GM12865 (cell line): ENCODE measurements at regions not wholly inside any gene's neighbourhood (a gene's known extent, or its start where the extent isn't known, plus 50 kb on each side); places are given as distances from the start of the nearest gene placed in this dataset.
A peak's percentile ranks its signal among the peaks of the same experiment; 100 is the strongest.

Experiments
- DNase-seq: peaks from one replicate; pipeline ENCODE4 v3.0.0; 2010; ENCODE audit warnings: low read depth
- H3K4me3 ChIP-seq: 2 replicates; pipeline ENCODE4 v1.5.1; 2011; ENCODE audit warnings: mild to moderate bottlenecking, low read depth, low read length, control low read depth
- CTCF ChIP-seq: IDR thresholded peaks from 2 replicates; pipeline ENCODE4 v1.5.1; 2011; ENCODE audit warnings: low read length, control low read depth, low read depth, inconsistent platforms; ENCODE audit not compliant: insufficient read depth; ENCODE audit errors: missing control alignments

- DNase-seq: peak; percentile 60
- no peak overlapping the region for H3K4me3 ChIP-seq
- TF ChIP-seq CTCF: peak; percentile 59
These were observed 166.4 kb downstream of the TLE1 start for GRCh38 chr9:81522716-81523551.

DNA sequence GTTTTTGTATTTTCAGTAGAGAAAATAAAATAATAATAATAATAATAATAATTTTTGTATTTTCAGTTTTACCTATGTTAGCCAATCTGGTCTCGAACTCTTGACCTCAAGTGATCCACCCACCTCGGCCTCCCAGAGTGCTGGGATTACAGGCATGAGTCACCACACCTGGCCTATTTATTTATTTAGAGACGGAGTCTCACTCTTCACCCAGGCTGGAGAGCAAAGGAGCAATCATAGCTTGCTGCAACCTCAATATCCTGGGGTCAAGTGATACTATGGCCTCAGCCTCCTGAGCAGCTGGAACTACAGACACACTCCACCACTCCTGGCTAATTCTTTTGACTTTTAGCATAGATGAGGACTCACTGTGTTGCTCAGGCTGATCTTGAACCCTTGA, 167.5 kb downstream of the TLE1 start:
- no peak for DNase-seq
- H3K4me3 ChIP-seq: no peak overlapping the region
- TF ChIP-seq CTCF: no peak

GRCh38 chr9:81519816-81520495, 169.4 kb downstream of the TLE1 start:
- no peak for DNase-seq
- H3K4me3 ChIP-seq: no peak overlapping the region
- TF ChIP-seq CTCF: no peak

DNA sequence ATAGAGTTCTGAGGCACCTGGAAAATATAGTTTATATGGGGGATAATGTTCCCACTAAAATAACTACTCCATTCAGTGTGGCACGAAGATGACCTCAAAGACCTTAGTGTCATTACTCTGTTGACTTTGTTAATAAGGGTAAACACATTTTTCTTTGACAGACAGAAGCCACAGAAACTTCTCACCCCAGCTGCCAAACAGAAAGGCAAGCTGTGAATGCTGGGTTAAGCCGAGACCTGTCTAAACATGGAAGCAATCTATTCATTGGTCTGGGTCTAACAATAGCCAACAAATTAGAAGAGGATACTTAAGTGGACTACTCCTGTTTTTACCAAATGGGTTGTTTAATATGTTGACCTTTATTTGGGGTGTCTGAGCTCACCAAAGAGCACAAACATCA, 171.4 kb downstream of the TLE1 start:
- DNase-seq: peak; percentile 9
- H3K4me3 ChIP-seq: no peak overlapping the region

DNA sequence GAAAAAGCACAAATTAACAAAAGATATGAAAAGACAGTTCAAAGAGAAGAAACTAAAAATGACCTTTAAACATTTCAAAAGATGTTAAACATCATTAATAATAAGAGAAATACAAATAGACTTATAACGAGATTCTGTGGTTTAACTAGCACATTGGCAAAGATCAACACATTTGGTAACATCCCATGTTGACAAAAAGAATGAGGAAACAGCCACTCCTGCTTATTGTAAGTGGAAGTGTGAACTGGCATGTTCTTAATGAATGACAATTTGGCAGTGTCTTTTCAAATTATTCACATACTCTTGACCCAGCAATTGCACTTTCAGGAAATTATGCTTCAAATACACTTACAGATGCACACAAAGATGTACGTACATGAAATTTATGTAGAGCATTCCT, 176.3 kb downstream of the TLE1 start:
- no peak for TF ChIP-seq CTCF
- no peak overlapping the region for H3K4me3 ChIP-seq
- no peak for DNase-seq

More for the DNA sequence above, 171.4 kb downstream of the TLE1 start:
- no peak for TF ChIP-seq CTCF

- H3K4me3 ChIP-seq: no peak overlapping the region
- no peak for DNase-seq
- no peak for TF ChIP-seq CTCF
These were observed 176.7 kb downstream of the TLE1 start for GRCh38 chr9:81512641-81513040.
